ENCODE measurements at regions not wholly inside any gene's neighbourhood (a gene's known extent, or its start where the extent isn't known, plus 50 kb on each side); places are given as distances from the start of the nearest gene placed in this dataset.

GRCh38 chr2:221156062-221156734 is 415.9 kb downstream of the EPHA4 start (continued):
- no peak for TF ChIP-seq FOXP1 (IDR thresholded peaks at IDR 0.05)
- no peak for TF ChIP-seq FOXP1 (CRISPR knock-in tag; IDR thresholded peaks at IDR 0.05)
- TF ChIP-seq ZBTB46 (CRISPR knock-in tag; IDR thresholded peaks at IDR 0.05; ENCODE audit: borderline replicate concordance) = no peak
- no peak for TF ChIP-seq MLLT10 (CRISPR knock-in tag; IDR thresholded peaks at IDR 0.05)

GRCh38 chr2:221161186-221161585 is 410.9 kb downstream of the EPHA4 start:
- Histone ChIP-seq H3K36me3 (replicated peaks in 1 of 2; ENCODE audit: control insufficient read depth in 1 of 2, insufficient read depth in 2 of 2, low read length in 2 of 2) (no peaks in the 10 kb centered on the region), H3K4me2 (ENCODE audit: low read depth, low read length) (no peak overlapping the region), H3K79me2 (ENCODE audit: insufficient read depth, low read length) (no peaks in the 10 kb centered on the region), H3K9me3 (ENCODE audit: low read length) (no peaks in the 10 kb centered on the region), H3K4me3 (replicated peaks in 1 of 3; ENCODE audit: insufficient read depth in 1 of 3, low read depth in 2 of 3, low read length in 3 of 3) (no peak overlapping the region), H3K9ac (ENCODE audit: insufficient read depth, low read depth, low read length) (no peak overlapping the region), H3K4me1 (ENCODE audit: insufficient read depth, low read length) (no peaks in the 10 kb centered on the region), H3K27ac (ENCODE audit: extremely low read length, insufficient read depth, low read length) (no peak overlapping the region), H3K27me3 (ENCODE audit: control insufficient read depth in 1 of 2, insufficient read depth in 2 of 2, low read length in 2 of 2) (no peaks in the 10 kb centered on the region), H2AFZ (ENCODE audit: low read length) (no peak overlapping the region), H4K20me1 (ENCODE audit: insufficient read depth, low read length) (no peaks in the 10 kb centered on the region)
- intact Hi-C loops (cut with micrococcal nuclease; ENCODE audit: unreplicated experiment) = no loop called here
- WGBS (ENCODE audit: low lambda C conversion rate) = 8% methylated on average over 1 of the region's 1 CpG
- ATAC-seq (no peak), FAIRE-seq (no peak), DNase-seq (ENCODE audit: low spot score) (no peak)
- ChIA-PET CTCF (ENCODE audit: low intra/inter-chr PET ratio, low total read pairs) (no interaction called here), POLR2A (no interaction called here)
- no TSS peak for BruUV-seq (replicated peaks)
- in situ Hi-C loops (cut with HindIII; ENCODE audit: extremely low pct_ligation_motif_present, low pct_unique_long_range_greater_than_20kb) = no loop called here
- TF ChIP-seq SIN3A (IDR thresholded peaks at IDR 0.05; ENCODE audit: borderline replicate concordance, low read depth, low read length) (no peak), ARID2 (CRISPR knock-in tag; IDR thresholded peaks at IDR 0.05; ENCODE audit: borderline replicate concordance) (no peak), SIX4 (CRISPR knock-in tag; IDR thresholded peaks at IDR 0.05) (no peak), ZNF234 (CRISPR knock-in tag; conservative IDR thresholded peaks at IDR 0.05) (no peak), NCOA5 (CRISPR knock-in tag; IDR thresholded peaks at IDR 0.05) (no peak), MTF1 (CRISPR knock-in tag; IDR thresholded peaks at IDR 0.05) (no peak), ZNF432 (CRISPR knock-in tag; IDR thresholded peaks at IDR 0.05; ENCODE audit: borderline replicate concordance) (no peak), NFE2L1 (CRISPR knock-in tag; IDR thresholded peaks at IDR 0.05; ENCODE audit: borderline replicate concordance) (no peak), HDAC6 (IDR thresholded peaks at IDR 0.05; ENCODE audit: low read depth, low read length) (no peak), ZNF672 (CRISPR knock-in tag; IDR thresholded peaks at IDR 0.05) (no peak), MXI1 (IDR thresholded peaks at IDR 0.05; ENCODE audit: borderline replicate concordance, low read depth, low read length) (no peak), RNF2 (conservative IDR thresholded peaks at IDR 0.05; ENCODE audit: low read depth) (no peak), FOXK1 (CRISPR knock-in tag; IDR thresholded peaks at IDR 0.05; ENCODE audit: borderline replicate concordance, low read depth) (no peak), CERS6 (CRISPR knock-in tag; IDR thresholded peaks at IDR 0.05) (no peak), JUND (CRISPR knock-in tag; IDR thresholded peaks at IDR 0.05) (no peak)
